Spleen (tissue), 11 donors: ENCODE measurements at regions not wholly inside any gene's neighbourhood (a gene's known extent, or its start where the extent isn't known, plus 50 kb on each side); places are given as distances from the start of the nearest gene placed in this dataset.

ENCODE experiments used
- DNase-seq: peaks from one replicate; pipeline ENCODE4 v3.0.0-alpha.2; 2020
- H3K27ac ChIP-seq, 8 donors: fragments of 200-600 bp; sonication (generic) in 7 of 8; 1 replicate in 4 of 8; 2 replicates in 4 of 8; pipeline versions ENCODE4 v1.5.0 to v1.8.0; 2016 to 2021; ENCODE audit warnings: inconsistent platforms in 4 of 8, mild to moderate bottlenecking in 4 of 8, moderate library complexity in 1 of 8
- H3K27me3 ChIP-seq, 7 donors: fragments of 200-600 bp; sonication (generic) in 6 of 7; replicated peaks in 1 of 7; 1 replicate in 4 of 7; 2 replicates in 3 of 7; pipeline versions ENCODE4 v1.5.0 to v1.8.0; 2016 to 2021; ENCODE audit warnings: inconsistent platforms in 3 of 7, mild to moderate bottlenecking in 1 of 7
- H3K36me3 ChIP-seq, 6 donors: fragments of 200-600 bp; sonication (generic) in 5 of 6; 1 replicate in 4 of 6; 2 replicates in 2 of 6; pipeline versions ENCODE4 v1.5.0 to v1.8.0; 2016 to 2021; ENCODE audit warnings: inconsistent platforms in 2 of 6
- H3K4me1 ChIP-seq, 6 donors: fragments of 200-600 bp; sonication (generic) in 5 of 6; 1 replicate in 3 of 6; 2 replicates in 3 of 6; pipeline versions ENCODE4 v1.5.0 to v1.8.0; 2016 to 2021; ENCODE audit warnings: inconsistent platforms in 3 of 6
- H3K4me3 ChIP-seq, 8 donors: fragments of 200-600 bp; sonication (generic) in 7 of 8; 1 replicate in 4 of 8; 2 replicates in 4 of 8; pipeline versions ENCODE4 v1.5.0 to v1.8.0; 2016 to 2021; ENCODE audit warnings: inconsistent platforms in 4 of 8, mild to moderate bottlenecking in 4 of 8, moderate library complexity in 2 of 8
- H3K9me3 ChIP-seq, 8 donors: fragments of 200-600 bp; sonication (generic) in 7 of 8; 1 replicate in 4 of 8; 2 replicates in 4 of 8; pipeline versions ENCODE4 v1.5.0 to v1.8.0; 2016 to 2021; ENCODE audit warnings: inconsistent platforms in 4 of 8
- POLR2A ChIP-seq, 3 donors: fragments of 450-650 bp; IDR thresholded peaks; one replicate each; pipeline ENCODE4 v1.5.1; 2017; ENCODE audit warnings: antibody characterized with exemption in 3 of 3, mild to moderate bottlenecking in 1 of 3
- POLR2AphosphoS5 ChIP-seq, 3 donors: sonication (generic); formaldehyde crosslinking; IDR thresholded peaks; one replicate each; pipeline ENCODE4 v1.5.1; 2017; ENCODE audit warnings: antibody characterized with exemption in 3 of 3
- WGBS, 5 donors: extraction: QIAGEN DNeasy Blood & Tissue Kit in 3 of 5; methylation state at CpG; one replicate each; pipeline versions ENCODE4 v1.1.5 to v1.1.7; 2013 to 2018; 5-methylcytosine and 5-hydroxymethylcytosine counted together
- intact Hi-C: fragments of 100-400 bp; cut with DNase I; formaldehyde crosslinking; loops from one replicate; pipeline ENCODE4 v1.15.0; 2023; ENCODE audit warnings: low total_unique reads
- TF ChIP-seq, protein P1 (sequence below), 11 experiments: fragments of 200-600 bp in 7 of 11; fragments of 450-650 bp in 4 of 11; sonication (generic) in 4 of 11; IDR thresholded peaks in 8 of 11; conservative IDR thresholded peaks in 3 of 11; 1 replicate in 7 of 11; 2 replicates in 4 of 11; pipeline versions ENCODE4 v1.4.0 to v1.8.0; 2016 to 2021; ENCODE audit warnings: antibody characterized with exemption in 11 of 11, inconsistent platforms in 4 of 11, mild to moderate bottlenecking in 1 of 11
- donor health status: healthy with polysubstance abuse.
- donor health status: DM: no; HTN: no; CAD: no; lungs with moderate emphysema.
- donor health status: DM: no; HTN: no; CAD: no.
- donor health status: Bipolar disorder and iron deficiency.
- donor health status: healthy.
- donor health status: DM: no; HTN: no; CAD: no.
- donor health status: DM: yes; HTN: yes; CAD: no.

DNA sequence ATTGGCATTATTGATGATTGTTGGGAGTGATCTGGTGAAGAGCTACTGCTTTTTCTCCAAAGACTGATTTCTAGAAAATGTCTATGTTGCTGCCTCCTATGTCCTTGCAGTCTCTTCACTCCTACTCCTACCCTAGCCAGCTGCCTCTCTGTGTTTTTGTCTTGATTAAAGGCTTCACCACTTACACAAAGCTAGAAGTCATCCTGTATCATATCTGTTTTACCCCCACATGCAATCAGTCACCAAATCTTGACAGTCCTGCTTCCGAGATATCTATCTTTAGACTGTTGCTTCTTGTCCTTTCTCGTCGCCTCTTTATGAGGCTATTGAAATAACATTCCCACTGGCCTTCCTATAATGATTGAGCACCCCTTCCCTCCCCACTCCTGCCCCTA, 84.5 kb upstream of the ITGA4 start:
- WGBS, 5 donors: 50 to 66% (median 59%) methylated on average over 3 of the region's 3 CpGs
- intact Hi-C loops: no loop called here

DNA sequence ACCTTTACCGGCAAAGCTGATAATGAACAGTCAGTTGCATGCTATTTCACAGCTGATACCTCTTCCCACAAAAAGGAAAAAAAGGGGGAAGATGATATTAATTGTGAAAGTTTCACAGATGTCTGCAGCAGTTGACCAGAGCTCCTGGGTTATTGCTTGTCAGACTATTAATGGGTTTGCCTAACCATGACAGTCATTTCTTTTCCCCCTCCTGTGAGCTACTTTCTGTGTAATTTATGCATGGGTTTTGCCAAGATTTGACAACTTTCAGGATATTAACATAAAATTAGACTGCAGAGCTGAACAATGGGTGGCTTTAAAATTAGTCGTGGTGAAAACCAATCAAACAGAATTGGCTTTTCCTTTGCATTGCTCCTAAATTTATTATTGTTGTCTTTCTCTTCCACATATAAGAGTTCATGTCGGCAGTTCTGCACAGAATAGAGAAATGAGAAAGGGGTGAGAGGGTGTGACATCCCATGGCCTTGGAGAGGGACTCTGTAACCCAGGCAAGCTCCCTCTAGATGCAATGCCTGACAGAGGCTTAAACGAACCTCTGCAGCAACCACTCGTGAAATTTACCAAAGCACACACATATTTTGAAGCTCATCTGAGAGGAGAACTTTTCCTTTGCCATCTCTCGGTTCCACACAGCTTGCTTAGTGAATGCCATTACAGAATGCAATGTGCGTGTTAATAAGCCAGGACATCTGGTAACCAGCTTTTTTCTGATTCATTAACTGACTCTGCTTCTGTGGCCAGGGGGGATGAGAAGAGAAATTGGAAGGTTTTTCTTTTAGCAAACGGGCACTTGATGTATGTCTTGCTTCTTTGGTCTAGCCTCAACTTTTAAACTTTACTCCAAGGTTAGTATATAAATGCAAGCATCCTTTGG, 82.2 kb upstream of the ITGA4 start:
- no peak overlapping the region for H3K4me3 ChIP-seq
- H3K9me3 ChIP-seq: no peaks in the 10 kb centered on the region
- H3K4me1 ChIP-seq: peaks cover 5 to 46% (median 26%) of the 10 kb centered on the region in 6 donors
- intact Hi-C loops: no loop called here
- H3K27ac ChIP-seq: no peak overlapping the region
- TF ChIP-seq POLR2AphosphoS5 (IDR thresholded peaks at IDR 0.05) (no peak), POLR2A (IDR thresholded peaks at IDR 0.05) (no peak)
- TF ChIP-seq, protein P1, sequence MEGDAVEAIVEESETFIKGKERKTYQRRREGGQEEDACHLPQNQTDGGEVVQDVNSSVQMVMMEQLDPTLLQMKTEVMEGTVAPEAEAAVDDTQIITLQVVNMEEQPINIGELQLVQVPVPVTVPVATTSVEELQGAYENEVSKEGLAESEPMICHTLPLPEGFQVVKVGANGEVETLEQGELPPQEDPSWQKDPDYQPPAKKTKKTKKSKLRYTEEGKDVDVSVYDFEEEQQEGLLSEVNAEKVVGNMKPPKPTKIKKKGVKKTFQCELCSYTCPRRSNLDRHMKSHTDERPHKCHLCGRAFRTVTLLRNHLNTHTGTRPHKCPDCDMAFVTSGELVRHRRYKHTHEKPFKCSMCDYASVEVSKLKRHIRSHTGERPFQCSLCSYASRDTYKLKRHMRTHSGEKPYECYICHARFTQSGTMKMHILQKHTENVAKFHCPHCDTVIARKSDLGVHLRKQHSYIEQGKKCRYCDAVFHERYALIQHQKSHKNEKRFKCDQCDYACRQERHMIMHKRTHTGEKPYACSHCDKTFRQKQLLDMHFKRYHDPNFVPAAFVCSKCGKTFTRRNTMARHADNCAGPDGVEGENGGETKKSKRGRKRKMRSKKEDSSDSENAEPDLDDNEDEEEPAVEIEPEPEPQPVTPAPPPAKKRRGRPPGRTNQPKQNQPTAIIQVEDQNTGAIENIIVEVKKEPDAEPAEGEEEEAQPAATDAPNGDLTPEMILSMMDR (IDR thresholded peaks at IDR 0.05 in 8 of 11, conservative IDR thresholded peaks at IDR 0.05 in 3 of 11): no peak
- 40 to 57% (median 48%) methylated on average over 8 of the region's 8 CpGs for WGBS, 5 donors
- no peak for DNase-seq
- no peaks in the 10 kb centered on the region for H3K36me3 ChIP-seq
- H3K27me3 ChIP-seq: no peaks in the 10 kb centered on the region

More for the DNA sequence above, 84.5 kb upstream of the ITGA4 start:
- TF ChIP-seq, protein P1 (IDR thresholded peaks at IDR 0.05 in 8 of 11, conservative IDR thresholded peaks at IDR 0.05 in 3 of 11): no peak
- TF ChIP-seq POLR2AphosphoS5 (IDR thresholded peaks at IDR 0.05) (no peak), POLR2A (IDR thresholded peaks at IDR 0.05) (no peak)
- Histone ChIP-seq H3K36me3 (no peaks in the 10 kb centered on the region), H3K4me1 (peaks cover 5 to 46% (median 26%) of the 10 kb centered on the region in 6 donors), H3K27ac (peak overlapping the region in 7 of 8 donors; percentile 24 to 52 (median 38)), H3K9me3 (no peaks in the 10 kb centered on the region), H3K27me3 (no peaks in the 10 kb centered on the region), H3K4me3 (no peak overlapping the region)
- no peak for DNase-seq

- DNase-seq: peak; percentile 62
- Histone ChIP-seq H3K27ac (no peak overlapping the region), H3K4me3 (no peak overlapping the region), H3K27me3 (no peaks in the 10 kb centered on the region), H3K4me1 (peaks cover 5 to 42% (median 24%) of the 10 kb centered on the region in 6 donors), H3K36me3 (no peaks in the 10 kb centered on the region), H3K9me3 (no peaks in the 10 kb centered on the region)
- 57 to 77% (median 66%) methylated on average over 6 of the region's 6 CpGs for WGBS, 5 donors
- intact Hi-C loops: no loop called here
- TF ChIP-seq POLR2A (IDR thresholded peaks at IDR 0.05) (no peak), POLR2AphosphoS5 (IDR thresholded peaks at IDR 0.05) (no peak)
- TF ChIP-seq, protein P1 (IDR thresholded peaks at IDR 0.05 in 8 of 11, conservative IDR thresholded peaks at IDR 0.05 in 3 of 11): no peak
Measured at GRCh38 chr2:181376442-181376841, 80.7 kb upstream of the ITGA4 start.

GRCh38 chr2:181376999-181377398, 80.2 kb upstream of the ITGA4 start:
- DNase-seq: no peak
- TF ChIP-seq POLR2A (IDR thresholded peaks at IDR 0.05) (no peak), POLR2AphosphoS5 (IDR thresholded peaks at IDR 0.05) (no peak)
- TF ChIP-seq, protein P1 (IDR thresholded peaks at IDR 0.05 in 8 of 11, conservative IDR thresholded peaks at IDR 0.05 in 3 of 11): no peak
- Histone ChIP-seq H3K27me3 (no peaks in the 10 kb centered on the region), H3K36me3 (no peaks in the 10 kb centered on the region), H3K4me3 (no peak overlapping the region), H3K27ac (no peak overlapping the region), H3K4me1 (peaks cover 3 to 37% (median 19%) of the 10 kb centered on the region in 6 donors), H3K9me3 (no peaks in the 10 kb centered on the region)
- intact Hi-C loops: no loop called here
- 91 to 98% (median 96%) methylated on average over 1 of the region's 1 CpG for WGBS, 5 donors
